ENCODE measurements at regions not wholly inside any gene's neighbourhood (a gene's known extent, or its start where the extent isn't known, plus 50 kb on each side); places are given as distances from the start of the nearest gene placed in this dataset.

DNA sequence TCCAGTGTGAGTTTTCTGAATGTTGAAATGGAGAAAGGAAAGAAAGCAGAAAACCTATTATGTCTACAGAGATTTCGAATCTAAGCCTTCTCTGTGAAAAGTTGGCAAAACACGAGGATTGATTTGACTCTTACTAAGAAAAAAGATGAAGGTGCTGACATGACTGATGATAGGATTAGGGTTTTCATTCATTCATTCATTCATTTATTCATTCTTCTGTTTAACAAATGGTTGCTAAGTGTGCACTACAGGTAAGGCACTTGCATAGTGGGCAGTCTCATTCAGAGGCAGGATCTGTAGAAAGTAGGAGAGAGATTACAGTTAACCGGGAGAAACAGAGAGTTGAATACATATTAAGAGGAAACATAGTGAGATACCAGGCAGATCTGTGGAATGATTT, 137.1 kb downstream of the ZNF365 start (continued):
- TF ChIP-seq CTCF (conservative IDR thresholded peaks at IDR 0.05; ENCODE audit: low read depth in 2 of 2) (no peak), JUNB (IDR thresholded peaks at IDR 0.05; ENCODE audit: unreplicated experiment) (no peak), STAT1 (IDR thresholded peaks at IDR 0.05; ENCODE audit: unreplicated experiment) (no peak), NANOG (IDR thresholded peaks at IDR 0.05; ENCODE audit: borderline replicate concordance) (no peak), ZNF331 (CRISPR knock-in tag; IDR thresholded peaks at IDR 0.05; ENCODE audit: low read depth) (no peak)
- TF ChIP-seq, protein P1, sequence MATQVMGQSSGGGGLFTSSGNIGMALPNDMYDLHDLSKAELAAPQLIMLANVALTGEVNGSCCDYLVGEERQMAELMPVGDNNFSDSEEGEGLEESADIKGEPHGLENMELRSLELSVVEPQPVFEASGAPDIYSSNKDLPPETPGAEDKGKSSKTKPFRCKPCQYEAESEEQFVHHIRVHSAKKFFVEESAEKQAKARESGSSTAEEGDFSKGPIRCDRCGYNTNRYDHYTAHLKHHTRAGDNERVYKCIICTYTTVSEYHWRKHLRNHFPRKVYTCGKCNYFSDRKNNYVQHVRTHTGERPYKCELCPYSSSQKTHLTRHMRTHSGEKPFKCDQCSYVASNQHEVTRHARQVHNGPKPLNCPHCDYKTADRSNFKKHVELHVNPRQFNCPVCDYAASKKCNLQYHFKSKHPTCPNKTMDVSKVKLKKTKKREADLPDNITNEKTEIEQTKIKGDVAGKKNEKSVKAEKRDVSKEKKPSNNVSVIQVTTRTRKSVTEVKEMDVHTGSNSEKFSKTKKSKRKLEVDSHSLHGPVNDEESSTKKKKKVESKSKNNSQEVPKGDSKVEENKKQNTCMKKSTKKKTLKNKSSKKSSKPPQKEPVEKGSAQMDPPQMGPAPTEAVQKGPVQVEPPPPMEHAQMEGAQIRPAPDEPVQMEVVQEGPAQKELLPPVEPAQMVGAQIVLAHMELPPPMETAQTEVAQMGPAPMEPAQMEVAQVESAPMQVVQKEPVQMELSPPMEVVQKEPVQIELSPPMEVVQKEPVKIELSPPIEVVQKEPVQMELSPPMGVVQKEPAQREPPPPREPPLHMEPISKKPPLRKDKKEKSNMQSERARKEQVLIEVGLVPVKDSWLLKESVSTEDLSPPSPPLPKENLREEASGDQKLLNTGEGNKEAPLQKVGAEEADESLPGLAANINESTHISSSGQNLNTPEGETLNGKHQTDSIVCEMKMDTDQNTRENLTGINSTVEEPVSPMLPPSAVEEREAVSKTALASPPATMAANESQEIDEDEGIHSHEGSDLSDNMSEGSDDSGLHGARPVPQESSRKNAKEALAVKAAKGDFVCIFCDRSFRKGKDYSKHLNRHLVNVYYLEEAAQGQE (IDR thresholded peaks at IDR 0.05; ENCODE audit: unreplicated experiment): no peak

- Histone ChIP-seq H3K4me2 (no peak overlapping the region), H3K36me3 (ENCODE audit: insufficient read depth) (no peaks in the 10 kb centered on the region), H3K27ac (ENCODE audit: low read depth) (no peak overlapping the region), H3K27me3 (ENCODE audit: insufficient read depth) (no peaks in the 10 kb centered on the region), H3K4me1 (ENCODE audit: insufficient read depth) (peaks cover 13% of the 10 kb centered on the region), H3F3A (replicated peaks; ENCODE audit: low read depth) (no peaks in the 10 kb centered on the region), H3K4me3 (no peak overlapping the region), H3K9me2 (ENCODE audit: insufficient read depth) (peaks cover 17% of the 10 kb centered on the region; the same call in 1 of the 2 replicates), H3K79me2 (replicated peaks; ENCODE audit: insufficient read depth) (no peaks in the 10 kb centered on the region), H2AFZ (no peak overlapping the region), H4K20me1 (replicated peaks; ENCODE audit: insufficient read depth) (no peaks in the 10 kb centered on the region)
- no peak overlapping the region for H3K4me3 Mint-ChIP-seq
- ATAC-seq (no peak), DNase-seq (ENCODE audit: low spot score) (no peak)
- H3K9me3 Mint-ChIP-seq: no peaks in the 10 kb centered on the region; the same call in 2 of the 3 replicates
- H3K4me1 Mint-ChIP-seq: peaks cover 8% of the 10 kb centered on the region; the same call in 2 of the 3 replicates
- no peaks in the 10 kb centered on the region for H3K36me3 Mint-ChIP-seq (ENCODE audit: low read depth)
- TF ChIP-seq ZNF114 (CRISPR knock-in tag; IDR thresholded peaks at IDR 0.05) (no peak), ETS1 (IDR thresholded peaks at IDR 0.05) (no peak), EZH2phosphoT487 (IDR thresholded peaks at IDR 0.05; ENCODE audit: unreplicated experiment) (no peak), ZNF331 (CRISPR knock-in tag; IDR thresholded peaks at IDR 0.05; ENCODE audit: low read depth) (no peak), CREB1 (CRISPR knock-in tag; IDR thresholded peaks at IDR 0.05; ENCODE audit: low read depth) (no peak), JUNB (IDR thresholded peaks at IDR 0.05; ENCODE audit: unreplicated experiment) (no peak)
- H3K27ac Mint-ChIP-seq: no peak overlapping the region
- peaks cover 6% of the 10 kb centered on the region for H3K27me3 Mint-ChIP-seq (ENCODE audit: insufficient read depth, low read depth, poor library complexity)
Observed at GRCh38 chr10:62511656-62512055, 137.5 kb downstream of the ZNF365 start.
